T-helper 2 cell treated with Interferon-gamma antibody and Interleukin-4, amounts not matched to agents 5 μg/mL and 100 μg/mL, for 36 hours (primary cell): ENCODE measurements at regions not wholly inside any gene's neighbourhood (a gene's known extent, or its start where the extent isn't known, plus 50 kb on each side); places are given as distances from the start of the nearest gene placed in this dataset.
"Not testable (repeated sequence)": the region's sequence is repeated elsewhere in the genome, so short reads cannot be mapped to it uniquely, and the experiment has no call there.

Source experiments
- DNase-seq: peaks from one replicate; pipeline ENCODE4 v3.0.0; 2021; ENCODE audit warnings: low spot score
- H3K27ac Mint-ChIP-seq: one replicate; pipeline ENCODE4 v1.8.0; 2021; ENCODE audit warnings: mild to moderate bottlenecking, mixed read lengths
- H3K27me3 Mint-ChIP-seq: one replicate; pipeline ENCODE4 v1.8.0; 2021; ENCODE audit warnings: low read depth, mixed read lengths
- H3K36me3 Mint-ChIP-seq: one replicate; pipeline ENCODE4 v1.8.0; 2021; ENCODE audit warnings: low read depth, mixed read lengths
- H3K4me1 Mint-ChIP-seq: one replicate; pipeline ENCODE4 v1.8.0; 2021; ENCODE audit warnings: low read depth, mixed read lengths
- H3K4me3 Mint-ChIP-seq: one replicate; pipeline ENCODE4 v1.8.0; 2022; ENCODE audit warnings: mild to moderate bottlenecking, moderate library complexity, mixed read lengths
- H3K9me3 Mint-ChIP-seq: one replicate; pipeline ENCODE4 v1.8.0; 2021; ENCODE audit warnings: mixed read lengths

GRCh38 chr7:113764401-113765035 lies 154.3 kb downstream of the PPP1R3A start:
- no peak for DNase-seq
- Mint-ChIP-seq H3K27me3 (no peaks in the 10 kb centered on the region), H3K4me1 (no peaks in the 10 kb centered on the region), H3K9me3 (no peaks in the 10 kb centered on the region), H3K4me3 (no peak overlapping the region), H3K36me3 (no peaks in the 10 kb centered on the region), H3K27ac (no peak overlapping the region)

GRCh38 chr7:113763226-113763625 lies 155.6 kb downstream of the PPP1R3A start:
- H3K4me1 Mint-ChIP-seq, result no peaks in the 10 kb centered on the region
- H3K36me3 Mint-ChIP-seq, result no peaks in the 10 kb centered on the region
- H3K4me3 Mint-ChIP-seq, result no peak overlapping the region
- DNase-seq, result no peak
- no peak overlapping the region for H3K27ac Mint-ChIP-seq
- H3K9me3 Mint-ChIP-seq, result no peaks in the 10 kb centered on the region
- no peaks in the 10 kb centered on the region for H3K27me3 Mint-ChIP-seq

GRCh38 chr7:113756250-113756649 lies 162.6 kb downstream of the PPP1R3A start:
- Mint-ChIP-seq H3K4me3 (no peak overlapping the region), H3K4me1 (no peaks in the 10 kb centered on the region), H3K27ac (no peak overlapping the region), H3K36me3 (no peaks in the 10 kb centered on the region), H3K27me3 (no peaks in the 10 kb centered on the region), H3K9me3 (no peaks in the 10 kb centered on the region)
- no peak for DNase-seq

- peaks cover 3% of the 10 kb centered on the region for H3K9me3 Mint-ChIP-seq
- H3K4me3 Mint-ChIP-seq, result no peak overlapping the region
- no peak for DNase-seq
- no peaks in the 10 kb centered on the region for H3K36me3 Mint-ChIP-seq
- H3K27ac Mint-ChIP-seq, result no peak overlapping the region
- H3K4me1 Mint-ChIP-seq, result no peaks in the 10 kb centered on the region
- no peaks in the 10 kb centered on the region for H3K27me3 Mint-ChIP-seq
Measured at GRCh38 chr7:113752689-113753088, 166.1 kb downstream of the PPP1R3A start.

- H3K4me1 Mint-ChIP-seq, result no peaks in the 10 kb centered on the region
- H3K9me3 Mint-ChIP-seq, result peaks cover 3% of the 10 kb centered on the region
- H3K4me3 Mint-ChIP-seq, result no peak overlapping the region
- no peak for DNase-seq
- H3K36me3 Mint-ChIP-seq, result no peaks in the 10 kb centered on the region
- no peak overlapping the region for H3K27ac Mint-ChIP-seq
- no peaks in the 10 kb centered on the region for H3K27me3 Mint-ChIP-seq
Measured at GRCh38 chr7:113752289-113752688, 166.5 kb downstream of the PPP1R3A start.

GRCh38 chr7:113751547-113751946 lies 167.3 kb downstream of the PPP1R3A start:
- no peaks in the 10 kb centered on the region for H3K36me3 Mint-ChIP-seq
- H3K4me1 Mint-ChIP-seq, result no peaks in the 10 kb centered on the region
- no peaks in the 10 kb centered on the region for H3K27me3 Mint-ChIP-seq
- no peak overlapping the region for H3K4me3 Mint-ChIP-seq
- H3K9me3 Mint-ChIP-seq, result peaks cover 3% of the 10 kb centered on the region
- no peak overlapping the region for H3K27ac Mint-ChIP-seq
- DNase-seq, result no peak

- not testable (repeated sequence) for H3K4me1 Mint-ChIP-seq, H3K27ac Mint-ChIP-seq, DNase-seq, H3K4me3 Mint-ChIP-seq, H3K27me3 Mint-ChIP-seq, H3K36me3 Mint-ChIP-seq, H3K9me3 Mint-ChIP-seq
Measured at GRCh38 chr7:113748385-113748784, 170.4 kb downstream of the PPP1R3A start.

- not testable (repeated sequence) for H3K27ac Mint-ChIP-seq, H3K36me3 Mint-ChIP-seq, H3K27me3 Mint-ChIP-seq, H3K4me1 Mint-ChIP-seq, H3K4me3 Mint-ChIP-seq, DNase-seq
- peaks cover 10% of the 10 kb centered on the region for H3K9me3 Mint-ChIP-seq
Measured at GRCh38 chr7:113742946-113743431, 175.8 kb downstream of the PPP1R3A start.

GRCh38 chr7:113742377-113742776 lies 176.4 kb downstream of the PPP1R3A start:
- H3K36me3 Mint-ChIP-seq, result no peaks in the 10 kb centered on the region
- no peaks in the 10 kb centered on the region for H3K4me1 Mint-ChIP-seq
- no peak for DNase-seq
- no peak overlapping the region for H3K4me3 Mint-ChIP-seq
- no peaks in the 10 kb centered on the region for H3K27me3 Mint-ChIP-seq
- peaks cover 10% of the 10 kb centered on the region for H3K9me3 Mint-ChIP-seq
- no peak overlapping the region for H3K27ac Mint-ChIP-seq

- DNase-seq, result no peak
- H3K27me3 Mint-ChIP-seq, result no peaks in the 10 kb centered on the region
- no peak overlapping the region for H3K27ac Mint-ChIP-seq
- no peaks in the 10 kb centered on the region for H3K4me1 Mint-ChIP-seq
- H3K9me3 Mint-ChIP-seq, result no peaks in the 10 kb centered on the region
- no peak overlapping the region for H3K4me3 Mint-ChIP-seq
- H3K36me3 Mint-ChIP-seq, result no peaks in the 10 kb centered on the region
Measured at GRCh38 chr7:113731571-113731970, 187.2 kb downstream of the PPP1R3A start.

- H3K4me3 Mint-ChIP-seq, result no peak overlapping the region
- DNase-seq, result no peak
- no peak overlapping the region for H3K27ac Mint-ChIP-seq
- no peaks in the 10 kb centered on the region for H3K9me3 Mint-ChIP-seq
- H3K4me1 Mint-ChIP-seq, result no peaks in the 10 kb centered on the region
- no peaks in the 10 kb centered on the region for H3K36me3 Mint-ChIP-seq
- H3K27me3 Mint-ChIP-seq, result no peaks in the 10 kb centered on the region
Measured at GRCh38 chr7:113730309-113730955, 188.4 kb downstream of the PPP1R3A start.

- H3K4me3 Mint-ChIP-seq, result no peak overlapping the region
- no peak for DNase-seq
- no peaks in the 10 kb centered on the region for H3K27me3 Mint-ChIP-seq
- no peaks in the 10 kb centered on the region for H3K36me3 Mint-ChIP-seq
- H3K4me1 Mint-ChIP-seq, result no peaks in the 10 kb centered on the region
- H3K9me3 Mint-ChIP-seq, result no peaks in the 10 kb centered on the region
- no peak overlapping the region for H3K27ac Mint-ChIP-seq
Measured at GRCh38 chr7:113727486-113727885, 191.3 kb downstream of the PPP1R3A start.

GRCh38 chr7:113722006-113722405 lies 196.8 kb downstream of the PPP1R3A start:
- no peak for DNase-seq
- no peak overlapping the region for H3K27ac Mint-ChIP-seq
- H3K9me3 Mint-ChIP-seq, result no peaks in the 10 kb centered on the region
- H3K4me1 Mint-ChIP-seq, result no peaks in the 10 kb centered on the region
- H3K36me3 Mint-ChIP-seq, result no peaks in the 10 kb centered on the region
- no peaks in the 10 kb centered on the region for H3K27me3 Mint-ChIP-seq
- no peak overlapping the region for H3K4me3 Mint-ChIP-seq

GRCh38 chr7:113717739-113718138 lies 201.1 kb downstream of the PPP1R3A start:
- no peak overlapping the region for H3K27ac Mint-ChIP-seq
- H3K27me3 Mint-ChIP-seq, result no peaks in the 10 kb centered on the region
- DNase-seq, result no peak
- no peaks in the 10 kb centered on the region for H3K4me1 Mint-ChIP-seq
- no peak overlapping the region for H3K4me3 Mint-ChIP-seq
- no peaks in the 10 kb centered on the region for H3K36me3 Mint-ChIP-seq
- no peaks in the 10 kb centered on the region for H3K9me3 Mint-ChIP-seq
